ENCODE measurements at regions not wholly inside any gene's neighbourhood (a gene's known extent, or its start where the extent isn't known, plus 50 kb on each side); places are given as distances from the start of the nearest gene placed in this dataset.

DNA sequence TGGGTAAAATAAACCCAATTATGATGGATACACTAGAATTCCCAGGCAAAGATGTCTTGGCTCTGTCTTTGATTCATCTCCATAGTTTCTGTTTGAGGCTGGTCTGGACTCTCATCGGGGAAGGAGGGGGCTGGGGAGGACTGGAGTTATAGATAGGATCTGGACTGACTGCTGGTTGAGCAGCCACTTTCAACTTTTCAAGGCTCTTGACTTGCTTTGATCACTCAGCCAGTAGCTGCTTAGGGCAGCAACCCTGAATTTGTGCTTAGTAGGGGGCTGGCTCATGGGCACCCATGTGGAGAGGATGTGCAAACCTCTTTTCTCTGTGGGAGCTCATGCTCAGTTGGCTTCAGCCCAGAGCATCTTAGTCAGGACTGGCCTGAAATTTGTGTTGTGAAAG lies 114.0 kb upstream of the NEDD9 start:
- H3K36me3 Mint-ChIP-seq = peaks cover 33 to 52% of the 10 kb centered on the region in 2 donors
- peak overlapping the region; percentile 67 for H3K27ac Mint-ChIP-seq
- peaks cover 70 to 97% of the 10 kb centered on the region in 2 donors for H3K4me1 Mint-ChIP-seq
- peak; percentile 69 to 78 for ATAC-seq (replicated peaks)
- no peaks in the 10 kb centered on the region for H3K27me3 Mint-ChIP-seq
- H3K4me3 Mint-ChIP-seq = peak overlapping the region; percentile 14 to 40
- H3K9me3 Mint-ChIP-seq = no peaks in the 10 kb centered on the region
- no peak for DNase-seq

DNA sequence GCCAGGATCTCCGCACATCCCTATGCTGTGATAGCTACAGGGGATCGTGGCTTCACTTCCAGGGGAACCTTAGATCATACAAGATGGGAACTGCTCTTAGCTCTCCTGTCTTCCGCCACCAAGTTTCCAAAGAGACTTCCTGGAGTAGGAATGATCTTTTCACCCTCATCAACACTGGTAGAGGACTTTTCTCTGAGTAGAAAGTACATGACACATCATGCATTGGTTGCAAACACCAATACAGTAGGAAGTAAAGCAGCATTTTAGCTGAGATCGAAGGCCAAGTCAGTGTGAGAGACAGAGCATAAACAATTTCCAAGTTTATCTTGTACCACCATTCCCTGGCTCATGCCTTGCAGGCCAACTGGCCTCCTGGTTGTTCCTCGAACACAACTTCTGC lies 113.1 kb upstream of the NEDD9 start:
- Mint-ChIP-seq H3K27me3 (no peaks in the 10 kb centered on the region), H3K9me3 (no peaks in the 10 kb centered on the region), H3K36me3 (peaks cover 36 to 52% of the 10 kb centered on the region in 2 donors), H3K27ac (no peak overlapping the region), H3K4me3 (no peak overlapping the region), H3K4me1 (peaks cover 71 to 97% of the 10 kb centered on the region in 2 donors)
- no peak for DNase-seq
- ATAC-seq (replicated peaks) = no peak

DNA sequence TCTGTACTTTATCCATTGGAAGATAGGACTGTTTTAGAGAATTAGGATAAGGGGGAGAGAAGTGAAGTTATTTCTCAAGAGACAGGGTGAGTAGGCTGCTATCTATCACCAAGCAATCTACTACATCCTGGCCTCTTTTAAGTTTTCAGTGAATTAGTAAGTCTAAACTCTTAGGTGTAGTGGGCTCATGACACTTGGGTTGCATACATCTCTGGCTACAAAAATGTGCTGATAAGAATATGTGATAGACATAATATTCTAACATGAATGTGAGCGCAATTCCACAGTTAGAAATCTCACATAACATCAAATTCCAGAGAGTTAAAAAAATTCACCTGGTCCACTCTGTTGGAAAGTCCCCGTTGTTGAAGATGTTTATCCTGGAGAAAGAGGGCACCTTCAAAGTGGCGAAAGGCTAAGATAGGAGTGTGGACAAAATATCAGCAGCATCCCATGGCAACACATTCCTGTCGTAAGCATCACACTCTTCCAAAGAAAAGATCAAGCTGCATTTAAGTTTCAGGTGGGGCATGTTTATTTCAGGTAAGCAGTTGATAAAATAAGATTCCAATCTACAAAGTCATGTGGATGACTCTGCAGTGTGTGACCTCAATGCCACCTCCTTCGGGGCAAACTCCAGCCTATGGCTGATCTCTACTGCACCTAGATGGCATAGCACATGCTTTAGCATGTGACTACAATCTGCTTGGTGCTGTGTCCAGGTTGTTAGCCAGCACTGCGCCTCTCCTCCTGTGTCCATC lies 111.7 kb upstream of the NEDD9 start:
- H3K4me3 Mint-ChIP-seq = no peak overlapping the region
- peaks cover 3% of the 10 kb centered on the region in 2 donors for H3K9me3 Mint-ChIP-seq
- peaks cover 32 to 51% of the 10 kb centered on the region in 2 donors for H3K36me3 Mint-ChIP-seq
- DNase-seq (no peak), ATAC-seq (replicated peaks) (no peak)
- H3K27me3 Mint-ChIP-seq = no peaks in the 10 kb centered on the region
- no peak overlapping the region for H3K27ac Mint-ChIP-seq
- peaks cover 68 to 94% of the 10 kb centered on the region in 2 donors for H3K4me1 Mint-ChIP-seq

DNA sequence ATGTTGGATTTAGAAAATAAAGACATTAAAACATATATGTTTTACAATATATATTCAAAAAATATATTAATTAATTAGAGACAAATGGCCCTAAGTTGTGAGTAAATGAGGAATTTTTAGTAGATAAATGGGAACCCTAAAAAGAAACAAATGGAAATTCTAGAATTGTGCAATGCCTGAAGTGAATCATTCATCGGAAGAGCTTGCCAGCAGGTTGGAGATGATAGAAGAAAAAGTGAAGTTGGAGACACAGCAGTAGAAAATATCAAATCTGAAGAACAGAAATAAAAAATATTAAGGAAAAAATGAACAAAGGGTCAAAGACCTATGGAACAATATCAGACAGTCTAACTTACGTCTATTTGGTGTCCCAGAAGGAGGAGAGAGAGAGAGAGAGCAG lies 109.4 kb upstream of the NEDD9 start:
- H3K4me3 Mint-ChIP-seq = peak overlapping the region; percentile 15 to 25

DNA sequence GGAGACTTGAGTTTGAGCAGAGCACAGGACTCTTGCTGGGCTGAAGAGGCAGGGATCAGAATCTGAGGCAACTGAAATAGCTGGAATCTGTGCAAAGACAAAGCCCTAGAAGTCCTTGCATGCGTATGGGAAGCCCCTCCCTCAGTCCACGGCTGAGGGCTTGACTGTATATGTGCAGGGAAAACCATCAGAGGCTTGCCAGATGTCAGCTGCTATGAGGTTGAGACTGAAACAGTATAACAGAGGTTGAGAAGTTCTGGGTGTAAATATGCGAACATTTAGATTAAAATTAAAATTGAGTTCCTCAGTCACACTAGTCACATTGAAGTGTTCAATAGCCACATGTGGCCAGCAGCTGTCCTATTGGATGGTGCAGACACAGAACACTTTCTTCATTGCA lies 108.8 kb upstream of the NEDD9 start:
- H3K9me3 Mint-ChIP-seq = peaks cover 3% of the 10 kb centered on the region in 2 donors
- peak overlapping the region; percentile 53 for H3K27ac Mint-ChIP-seq
- no peak overlapping the region for H3K4me3 Mint-ChIP-seq
- no peak for ATAC-seq (replicated peaks)
- no peak for DNase-seq
- H3K4me1 Mint-ChIP-seq = peaks cover 49 to 78% of the 10 kb centered on the region in 2 donors
- no peaks in the 10 kb centered on the region for H3K27me3 Mint-ChIP-seq
- peaks cover 23 to 49% of the 10 kb centered on the region in 2 donors for H3K36me3 Mint-ChIP-seq

More for the DNA sequence above, 109.4 kb upstream of the NEDD9 start:
- Mint-ChIP-seq H3K4me1 (peaks cover 55 to 84% of the 10 kb centered on the region in 2 donors), H3K9me3 (peaks cover 3% of the 10 kb centered on the region in 2 donors), H3K36me3 (peaks cover 23 to 49% of the 10 kb centered on the region in 2 donors), H3K27ac (peak overlapping the region; percentile 52), H3K27me3 (no peaks in the 10 kb centered on the region)
- DNase-seq (no peak), ATAC-seq (replicated peaks) (no peak)

DNA sequence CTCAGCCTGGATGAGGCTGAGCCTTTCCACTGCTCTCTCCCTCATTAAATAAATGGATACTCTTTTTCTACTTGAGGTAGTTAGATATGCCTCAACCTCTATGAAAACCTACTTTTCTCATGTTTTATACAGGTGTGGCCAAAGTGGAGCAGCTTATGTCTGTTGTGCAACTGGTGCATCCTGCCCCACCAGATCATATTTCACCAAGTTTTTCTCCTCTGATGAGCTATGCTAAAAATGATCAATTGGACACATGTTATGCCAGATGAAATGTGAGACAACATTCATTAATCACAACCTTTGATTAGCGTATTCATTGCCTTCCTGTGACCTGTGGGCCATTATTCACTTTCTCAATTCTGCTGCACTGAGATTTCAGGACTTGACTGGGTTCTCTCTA lies 106.9 kb upstream of the NEDD9 start:
- DNase-seq (no peak), ATAC-seq (replicated peaks) (no peak)
- no peaks in the 10 kb centered on the region for H3K27me3 Mint-ChIP-seq
- no peak overlapping the region for H3K27ac Mint-ChIP-seq
- no peak overlapping the region for H3K4me3 Mint-ChIP-seq
- peaks cover 39 to 76% of the 10 kb centered on the region in 2 donors for H3K4me1 Mint-ChIP-seq
- H3K36me3 Mint-ChIP-seq = peaks cover 25 to 54% of the 10 kb centered on the region in 2 donors
- H3K9me3 Mint-ChIP-seq = peaks cover 3% of the 10 kb centered on the region in 2 donors

DNA sequence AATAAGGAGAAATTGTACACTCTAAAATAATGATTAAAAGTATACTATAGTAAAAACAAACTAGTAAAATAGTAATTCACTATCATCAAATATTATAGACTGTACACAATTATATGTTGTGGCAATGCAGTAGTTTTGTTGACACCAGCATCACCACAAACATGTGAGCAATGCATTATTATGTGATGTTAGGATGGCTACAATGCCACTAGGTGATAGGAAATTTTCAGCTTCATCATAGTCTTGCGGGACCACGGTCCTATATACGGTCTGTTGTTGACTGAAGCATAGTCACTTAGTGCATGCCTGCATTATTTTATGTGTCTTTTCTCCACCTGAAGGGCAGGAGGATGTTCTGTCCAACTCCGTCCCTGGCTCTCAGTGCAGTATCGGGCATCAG lies 104.8 kb upstream of the NEDD9 start:
- Mint-ChIP-seq H3K27me3 (no peaks in the 10 kb centered on the region), H3K36me3 (peaks cover 26 to 51% of the 10 kb centered on the region in 2 donors), H3K4me1 (peaks cover 43 to 76% of the 10 kb centered on the region in 2 donors), H3K4me3 (no peak overlapping the region), H3K9me3 (peaks cover 3% of the 10 kb centered on the region in 2 donors), H3K27ac (no peak overlapping the region)
- DNase-seq = no peak
- ATAC-seq (replicated peaks) = no peak

DNA sequence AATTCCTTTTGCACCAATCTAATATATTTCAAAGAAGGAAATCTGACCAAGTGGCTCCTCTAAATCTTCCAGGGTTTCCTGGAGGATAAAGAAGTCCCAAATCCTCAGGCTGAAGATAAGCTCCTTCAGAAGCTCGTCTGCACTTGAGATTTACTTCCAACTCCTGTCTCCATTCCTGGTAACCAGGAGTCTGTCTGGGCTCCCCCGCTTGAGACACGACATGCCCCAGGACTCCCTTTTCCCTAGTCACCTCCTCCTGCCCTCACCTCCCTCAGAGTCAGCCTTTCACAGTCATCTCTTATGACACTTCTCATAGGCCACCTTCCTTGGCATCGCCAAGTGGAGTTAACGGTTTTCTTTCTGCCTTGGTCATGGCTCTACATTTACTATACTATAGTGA lies 103.4 kb upstream of the NEDD9 start:
- H3K4me1 Mint-ChIP-seq = peaks cover 44 to 79% of the 10 kb centered on the region in 2 donors
- DNase-seq (no peak), ATAC-seq (replicated peaks) (no peak)
- H3K27me3 Mint-ChIP-seq = no peaks in the 10 kb centered on the region
- H3K27ac Mint-ChIP-seq = peak overlapping the region; percentile 43
- no peak overlapping the region for H3K4me3 Mint-ChIP-seq
- H3K9me3 Mint-ChIP-seq = peaks cover 3% of the 10 kb centered on the region in 2 donors
- peaks cover 20 to 41% of the 10 kb centered on the region in 2 donors for H3K36me3 Mint-ChIP-seq

DNA sequence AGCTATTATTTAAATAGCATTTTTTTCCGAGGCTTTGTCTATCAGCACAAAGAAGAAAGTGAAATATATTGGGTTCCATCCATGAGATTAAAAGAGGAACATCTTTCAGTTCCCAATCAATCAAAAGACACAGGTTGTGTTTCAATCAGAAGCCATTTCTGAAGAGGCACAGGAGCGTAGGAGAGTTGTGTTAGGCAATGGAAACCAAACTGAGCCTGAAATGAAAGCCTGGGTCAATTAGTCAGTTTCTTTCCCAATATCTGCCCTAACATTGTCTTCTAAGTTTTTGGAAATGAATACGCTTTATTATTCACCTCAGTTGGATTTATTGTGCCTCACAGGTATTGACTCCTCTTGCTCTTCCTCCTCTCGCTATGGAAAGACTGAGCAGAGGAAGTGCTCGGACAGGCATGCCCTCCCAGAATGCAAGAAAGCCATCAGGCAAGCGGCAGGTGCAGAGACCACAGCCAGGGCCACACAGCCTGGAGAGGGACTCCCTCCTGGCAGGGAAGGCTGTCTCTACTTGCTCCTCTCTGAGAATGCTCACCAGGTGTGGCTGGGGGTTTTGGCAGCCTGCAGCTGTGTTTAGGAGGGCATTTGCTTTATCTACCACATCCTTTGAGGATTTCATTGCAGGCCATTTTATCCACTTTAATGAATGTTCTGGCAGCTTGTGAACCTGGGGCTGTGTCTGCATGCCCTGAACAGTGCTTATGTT lies 100.8 kb upstream of the NEDD9 start:
- Mint-ChIP-seq H3K9me3 (no peaks in the 10 kb centered on the region), H3K27ac (peak overlapping the region; percentile 53), H3K4me1 (peaks cover 56 to 88% of the 10 kb centered on the region in 2 donors), H3K36me3 (peaks cover 13 to 33% of the 10 kb centered on the region in 2 donors), H3K4me3 (peak overlapping the region; percentile 42 to 64), H3K27me3 (no peaks in the 10 kb centered on the region)
- DNase-seq = no peak
- ATAC-seq (replicated peaks) = peak; percentile 26 to 35

DNA sequence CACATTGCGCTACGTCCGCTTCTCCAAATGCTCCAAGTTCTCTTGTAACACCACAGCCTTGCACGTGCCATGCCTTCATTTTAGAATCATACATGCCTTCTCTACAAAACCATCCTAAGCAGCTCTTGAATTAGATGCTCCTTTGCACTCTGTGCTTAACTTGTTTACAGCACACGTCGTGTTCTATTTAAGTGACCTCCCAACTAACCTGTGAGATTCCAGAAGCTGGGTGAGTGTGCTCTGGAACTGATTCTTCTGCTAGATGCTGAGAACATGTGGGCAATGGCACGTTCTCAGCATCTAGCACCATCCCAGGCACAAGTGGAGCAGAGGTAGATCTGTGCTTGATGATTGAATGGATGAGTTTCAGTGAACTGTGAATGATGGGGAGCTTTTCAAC lies 100.0 kb upstream of the NEDD9 start:
- ATAC-seq (replicated peaks) = no peak
- DNase-seq = no peak
- no peaks in the 10 kb centered on the region for H3K9me3 Mint-ChIP-seq
- H3K27me3 Mint-ChIP-seq = no peaks in the 10 kb centered on the region
- peaks cover 58 to 88% of the 10 kb centered on the region in 2 donors for H3K4me1 Mint-ChIP-seq
- no peak overlapping the region for H3K27ac Mint-ChIP-seq
- no peak overlapping the region for H3K4me3 Mint-ChIP-seq
- peaks cover 17 to 36% of the 10 kb centered on the region in 2 donors for H3K36me3 Mint-ChIP-seq

DNA sequence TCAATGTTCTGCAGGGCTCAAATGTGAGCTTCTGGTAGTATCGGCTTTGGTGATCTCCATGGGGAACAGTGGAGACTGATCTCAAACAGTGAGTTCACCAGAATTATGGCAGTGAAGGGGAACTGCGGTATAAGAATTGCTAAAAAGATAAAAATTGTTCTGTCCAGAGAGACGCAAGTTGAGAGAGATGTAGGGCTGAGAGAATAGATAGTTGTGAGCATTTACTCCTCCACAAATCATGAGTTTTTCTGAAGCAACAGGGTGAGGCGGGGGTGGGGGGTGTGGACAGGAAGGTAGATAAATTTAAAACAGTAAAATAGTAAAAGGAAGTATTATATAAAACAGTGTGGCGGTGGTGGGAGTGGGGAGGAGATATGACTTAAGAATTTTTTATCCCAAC lies 98.6 kb upstream of the NEDD9 start:
- DNase-seq = no peak
- Mint-ChIP-seq H3K27me3 (no peaks in the 10 kb centered on the region), H3K4me1 (peaks cover 63 to 94% of the 10 kb centered on the region in 2 donors), H3K36me3 (peaks cover 22 to 43% of the 10 kb centered on the region in 2 donors), H3K27ac (peak overlapping the region; percentile 85), H3K9me3 (no peaks in the 10 kb centered on the region), H3K4me3 (peak overlapping the region; percentile 54 to 68)
- ATAC-seq (replicated peaks) = peak; percentile 44 to 45

DNA sequence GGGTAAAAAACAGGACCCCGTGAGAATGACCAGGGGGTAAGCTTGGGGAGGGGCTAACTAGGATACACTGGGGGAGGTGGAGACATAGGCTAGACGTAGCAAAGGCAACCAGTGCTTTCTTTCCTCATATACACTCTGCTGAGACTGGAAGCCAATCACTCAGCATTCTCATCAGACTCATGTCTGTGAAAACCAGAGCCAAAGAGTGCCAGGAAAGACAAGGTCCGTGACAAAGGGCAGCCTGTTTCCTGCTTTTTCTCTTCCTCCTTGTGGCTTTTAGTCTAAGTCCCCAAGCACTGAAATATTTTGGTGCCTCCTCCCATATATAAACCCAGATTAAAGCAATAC lies 97.9 kb upstream of the NEDD9 start:
- peak; percentile 75 to 76 for ATAC-seq (replicated peaks)
- DNase-seq = no peak
- peaks cover 60 to 95% of the 10 kb centered on the region in 2 donors for H3K4me1 Mint-ChIP-seq
- H3K4me3 Mint-ChIP-seq = peak overlapping the region; percentile 66 to 68
- H3K27ac Mint-ChIP-seq = peak overlapping the region; percentile 85
- no peaks in the 10 kb centered on the region for H3K27me3 Mint-ChIP-seq
- H3K9me3 Mint-ChIP-seq = no peaks in the 10 kb centered on the region
- peaks cover 20 to 37% of the 10 kb centered on the region in 2 donors for H3K36me3 Mint-ChIP-seq

DNA sequence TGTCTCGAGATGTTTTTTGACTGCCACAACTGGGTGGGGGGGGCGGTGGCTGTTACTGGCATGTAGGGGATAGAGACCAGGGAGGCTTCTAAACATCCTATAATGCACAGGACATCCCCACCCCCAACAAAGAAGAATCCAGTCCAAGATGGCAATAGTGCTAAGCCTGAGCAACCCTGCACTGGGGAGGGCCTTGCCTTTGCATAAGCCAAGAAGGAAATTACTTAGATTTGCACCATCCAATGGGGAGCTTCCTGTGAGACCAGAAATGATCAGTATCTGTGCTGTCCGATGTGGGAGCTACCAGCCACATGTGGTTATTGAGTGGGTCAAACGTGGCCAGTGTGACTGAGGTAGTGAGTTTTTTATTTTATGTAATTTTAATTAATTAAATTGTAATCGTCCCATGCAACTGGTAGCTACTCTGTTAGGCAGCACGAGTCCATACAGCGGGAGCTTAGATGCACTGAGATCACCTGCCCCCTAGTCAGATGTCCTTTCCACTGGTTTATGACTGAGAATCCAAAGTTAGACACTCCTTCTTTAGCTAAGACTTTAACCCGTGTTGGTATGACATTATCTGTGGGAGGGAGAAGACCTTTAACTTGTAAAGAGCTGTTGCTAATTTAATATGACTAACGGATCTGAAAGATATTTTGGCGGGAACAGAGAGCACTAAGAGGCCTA lies 97.4 kb upstream of the NEDD9 start:
- Mint-ChIP-seq H3K4me3 (peak overlapping the region; percentile 66 to 68), H3K36me3 (peaks cover 20 to 35% of the 10 kb centered on the region in 2 donors), H3K27ac (peak overlapping the region; percentile 85), H3K9me3 (no peaks in the 10 kb centered on the region), H3K4me1 (peaks cover 60 to 95% of the 10 kb centered on the region in 2 donors), H3K27me3 (no peaks in the 10 kb centered on the region)
- DNase-seq (no peak), ATAC-seq (replicated peaks) (peak in 1 of 2 donors; percentile 61)

DNA sequence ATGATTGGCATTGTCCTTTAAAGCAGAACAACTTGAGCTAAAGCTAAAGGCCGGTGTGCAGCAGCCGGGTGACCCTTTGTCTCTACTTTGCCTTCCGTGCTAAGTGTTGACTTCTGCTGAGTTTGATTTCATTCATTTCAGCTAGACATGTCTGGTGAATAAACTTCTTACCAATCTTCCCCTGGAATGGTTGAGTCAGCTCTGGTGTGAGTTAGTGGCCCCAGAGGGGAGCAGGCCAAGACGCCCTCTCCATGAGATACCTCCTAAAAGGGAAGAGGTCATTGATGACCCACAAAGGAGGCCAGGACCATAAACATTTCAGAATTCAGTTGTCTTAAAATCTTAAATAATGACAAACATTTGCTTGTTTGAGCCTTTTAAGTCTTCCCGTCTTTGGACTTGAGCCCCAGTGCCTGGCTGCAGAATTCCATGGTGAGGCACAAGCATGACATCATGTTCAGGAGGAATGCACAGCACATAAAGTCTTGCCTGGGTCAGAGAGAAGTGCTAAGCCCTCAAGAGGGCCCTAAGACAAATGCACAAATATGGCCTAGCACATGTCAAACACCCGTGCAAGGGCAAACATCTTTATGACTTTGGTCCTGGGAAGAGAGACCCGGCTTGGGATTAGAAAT lies 96.3 kb upstream of the NEDD9 start:
- Mint-ChIP-seq H3K36me3 (peaks cover 20 to 38% of the 10 kb centered on the region in 2 donors), H3K27ac (peak overlapping the region; percentile 53), H3K4me1 (peaks cover 68 to 95% of the 10 kb centered on the region in 2 donors), H3K4me3 (no peak overlapping the region), H3K27me3 (no peaks in the 10 kb centered on the region), H3K9me3 (no peaks in the 10 kb centered on the region)
- no peak for ATAC-seq (replicated peaks)
- DNase-seq = no peak
